IPS DF 6.9 (cell line): ENCODE measurements at regions not wholly inside any gene's neighbourhood (a gene's known extent, or its start where the extent isn't known, plus 50 kb on each side); places are given as distances from the start of the nearest gene placed in this dataset.
"Not testable (repeated sequence)": the region's sequence is repeated elsewhere in the genome, so short reads cannot be mapped to it uniquely, and the experiment has no call there.

Source experiments
- DNase-seq: peaks from one replicate; pipeline ENCODE4 v3.0.0-alpha.2; 2013; ENCODE audit warnings: low read depth, low spot score
- H3K27ac ChIP-seq: one replicate; pipeline ENCODE4 v1.5.1; 2013; ENCODE audit warnings: low read length, control low read depth
- H3K27me3 ChIP-seq: 2 replicates; pipeline ENCODE4 v1.6.1; 2013; ENCODE audit warnings: mild to moderate bottlenecking, low read length; ENCODE audit not compliant: control insufficient read depth, insufficient read depth
- H3K36me3 ChIP-seq: 2 replicates; pipeline ENCODE4 v1.6.1; 2013; ENCODE audit warnings: low read length; ENCODE audit not compliant: control insufficient read depth, insufficient read depth
- H3K4me1 ChIP-seq: 2 replicates; pipeline ENCODE4 v1.6.1; 2013; ENCODE audit warnings: low read length; ENCODE audit not compliant: control insufficient read depth, insufficient read depth
- H3K4me3 ChIP-seq: 2 replicates; pipeline ENCODE4 v1.5.1; 2013; ENCODE audit warnings: mild to moderate bottlenecking, low read length
- H3K9me3 ChIP-seq: 2 replicates; pipeline ENCODE4 v1.6.1; 2013; ENCODE audit warnings: low read length, inconsistent platforms; ENCODE audit not compliant: control insufficient read depth, insufficient read depth
- WGBS: extraction: QIAGEN DNeasy Blood & Tissue Kit; methylation state at CpG from one replicate; pipeline ENCODE4 v1.1.7; 2013; ENCODE audit warnings: mixed read lengths, missing lambda C conversion rate; ENCODE audit not compliant: insufficient read length, insufficient coverage; 5-methylcytosine and 5-hydroxymethylcytosine counted together

GRCh38 chr1:112817555-112818373, 102.6 kb upstream of the PPM1J start:
- Histone ChIP-seq H3K4me1 (no peaks in the 10 kb centered on the region; the same call in 1 of the 2 replicates), H3K27ac (no peak overlapping the region), H3K36me3 (no peaks in the 10 kb centered on the region), H3K9me3 (no peaks in the 10 kb centered on the region), H3K4me3 (no peak overlapping the region), H3K27me3 (no peaks in the 10 kb centered on the region)
- DNase-seq, result peak; percentile 92
- WGBS, result no CpG with 5 or more reads among the region's 7 CpGs

- no peak overlapping the region for H3K27ac ChIP-seq
- H3K36me3 ChIP-seq, result no peaks in the 10 kb centered on the region
- H3K27me3 ChIP-seq, result no peaks in the 10 kb centered on the region
- H3K4me1 ChIP-seq, result no peaks in the 10 kb centered on the region; the same call in 1 of the 2 replicates
- WGBS, result no CpG with 5 or more reads among the region's 5 CpGs
- no peaks in the 10 kb centered on the region for H3K9me3 ChIP-seq
- no peak for DNase-seq
- H3K4me3 ChIP-seq, result no peak overlapping the region
Measured at GRCh38 chr1:112815376-112815775, 100.2 kb upstream of the PPM1J start.

- not testable (repeated sequence) for DNase-seq, H3K36me3 ChIP-seq, H3K4me3 ChIP-seq, H3K27ac ChIP-seq, H3K4me1 ChIP-seq, H3K9me3 ChIP-seq, H3K27me3 ChIP-seq
- 100% methylated on average over 5 of the region's 8 CpGs for WGBS
Measured at GRCh38 chr1:112814645-112815044, 99.5 kb upstream of the PPM1J start.

GRCh38 chr1:112808861-112809684, 93.9 kb upstream of the PPM1J start:
- H3K27me3 ChIP-seq, result no peaks in the 10 kb centered on the region
- no peak overlapping the region for H3K4me3 ChIP-seq
- H3K27ac ChIP-seq, result peak overlapping the region; percentile 23
- no peaks in the 10 kb centered on the region for H3K36me3 ChIP-seq
- H3K9me3 ChIP-seq, result no peaks in the 10 kb centered on the region
- peak; percentile 71 for DNase-seq
- 0 out of 2 replicates have a peak, but pooled peaks cover 2% of the 10 kb centered on the region for H3K4me1 ChIP-seq
- WGBS, result no CpG with 5 or more reads among the region's 8 CpGs

GRCh38 chr1:112807999-112808398, 92.9 kb upstream of the PPM1J start:
- Histone ChIP-seq H3K27me3 (no peaks in the 10 kb centered on the region), H3K36me3 (no peaks in the 10 kb centered on the region), H3K9me3 (no peaks in the 10 kb centered on the region), H3K4me1 (peaks cover 2% of the 10 kb centered on the region; the same call in 1 of the 2 replicates), H3K4me3 (no peak overlapping the region), H3K27ac (no peak overlapping the region)
- WGBS, result no CpG with 5 or more reads among the region's 3 CpGs
- no peak for DNase-seq

GRCh38 chr1:112807117-112807516, 92.0 kb upstream of the PPM1J start:
- Histone ChIP-seq H3K36me3 (no peaks in the 10 kb centered on the region), H3K27me3 (no peaks in the 10 kb centered on the region), H3K9me3 (no peaks in the 10 kb centered on the region), H3K4me1 (peaks cover 2% of the 10 kb centered on the region; the same call in 1 of the 2 replicates), H3K27ac (no peak overlapping the region), H3K4me3 (no peak overlapping the region)
- no CpG with 5 or more reads among the region's 6 CpGs for WGBS
- no peak for DNase-seq

- DNase-seq, result no peak
- no peak overlapping the region for H3K4me3 ChIP-seq
- H3K27me3 ChIP-seq, result no peaks in the 10 kb centered on the region
- H3K4me1 ChIP-seq, result peaks cover 2% of the 10 kb centered on the region; the same call in 1 of the 2 replicates
- WGBS, result no CpG with 5 or more reads among the region's 3 CpGs
- no peaks in the 10 kb centered on the region for H3K9me3 ChIP-seq
- H3K36me3 ChIP-seq, result no peaks in the 10 kb centered on the region
- H3K27ac ChIP-seq, result no peak overlapping the region
Measured at GRCh38 chr1:112806090-112806642, 91.0 kb upstream of the PPM1J start.

- H3K36me3 ChIP-seq, result no peaks in the 10 kb centered on the region
- peaks cover 2% of the 10 kb centered on the region; the same call in 1 of the 2 replicates for H3K4me1 ChIP-seq
- no CpG with 5 or more reads among the region's 3 CpGs for WGBS
- no peak overlapping the region for H3K27ac ChIP-seq
- H3K27me3 ChIP-seq, result no peaks in the 10 kb centered on the region
- no peak for DNase-seq
- no peaks in the 10 kb centered on the region for H3K9me3 ChIP-seq
- no peak overlapping the region for H3K4me3 ChIP-seq
Measured at GRCh38 chr1:112805155-112805853, 90.2 kb upstream of the PPM1J start.

- H3K9me3 ChIP-seq, result no peaks in the 10 kb centered on the region
- no peaks in the 10 kb centered on the region; the same call in 1 of the 2 replicates for H3K4me1 ChIP-seq
- H3K4me3 ChIP-seq, result no peak overlapping the region
- DNase-seq, result peak; percentile 79
- WGBS, result no CpG with 5 or more reads among the region's 10 CpGs
- no peaks in the 10 kb centered on the region for H3K36me3 ChIP-seq
- H3K27me3 ChIP-seq, result no peaks in the 10 kb centered on the region
- H3K27ac ChIP-seq, result no peak overlapping the region
Measured at GRCh38 chr1:112803906-112804762, 89.0 kb upstream of the PPM1J start.
